Mesendoderm (in vitro differentiated cells): ENCODE measurements at regions not wholly inside any gene's neighbourhood (a gene's known extent, or its start where the extent isn't known, plus 50 kb on each side); places are given as distances from the start of the nearest gene placed in this dataset.

Experiments
- DNase-seq: peaks from one replicate; pipeline ENCODE4 v3.0.0; 2013
- H2AK5ac ChIP-seq: 2 replicates; pipeline ENCODE4 v1.6.1; 2013; ENCODE audit warnings: low read length, inconsistent platforms
- H2BK120ac ChIP-seq: 2 replicates; pipeline ENCODE4 v1.6.1; 2013; ENCODE audit warnings: low read depth, mild to moderate bottlenecking, low read length, moderate library complexity, mixed read lengths
- H2BK15ac ChIP-seq: replicated peaks from 2 replicates; pipeline ENCODE4 v1.6.1; 2013; ENCODE audit warnings: low read depth, mild to moderate bottlenecking, moderate library complexity
- H2BK5ac ChIP-seq: 2 replicates; pipeline ENCODE4 v1.6.1; 2013; ENCODE audit warnings: low read length, inconsistent platforms
- H3K18ac ChIP-seq: 2 replicates; pipeline ENCODE4 v1.6.1; 2013; ENCODE audit warnings: mild to moderate bottlenecking, low read length, mixed read lengths
- H3K23ac ChIP-seq: one replicate; pipeline ENCODE4 v1.6.1; 2013; ENCODE audit warnings: low read length
- H3K27ac ChIP-seq: 2 replicates; pipeline ENCODE4 v1.5.1; 2013; ENCODE audit warnings: low read depth, mild to moderate bottlenecking, inconsistent platforms, low read length, moderate library complexity
- H3K27me3 ChIP-seq: 2 replicates; pipeline ENCODE4 v1.6.1; 2013; ENCODE audit warnings: low read length, control low read depth, mild to moderate bottlenecking, inconsistent platforms; ENCODE audit not compliant: insufficient read depth, poor library complexity
- H3K36me3 ChIP-seq: 2 replicates; pipeline ENCODE4 v1.6.1; 2013; ENCODE audit warnings: low read length, inconsistent platforms; ENCODE audit not compliant: control insufficient read depth, insufficient read depth
- H3K4ac ChIP-seq: one replicate; pipeline ENCODE4 v1.6.1; 2013; ENCODE audit warnings: low read depth, mild to moderate bottlenecking, low read length, moderate library complexity
- H3K4me1 ChIP-seq: 2 replicates; pipeline ENCODE4 v1.6.1; 2013; ENCODE audit warnings: low read depth, low read length, inconsistent platforms; ENCODE audit not compliant: control insufficient read depth
- H3K4me2 ChIP-seq: 2 replicates; pipeline ENCODE4 v1.6.1; 2013; ENCODE audit warnings: low read length
- H3K4me3 ChIP-seq: 2 replicates; pipeline ENCODE4 v1.5.1; 2013; ENCODE audit warnings: mild to moderate bottlenecking, low read length
- H3K56ac ChIP-seq: one replicate; pipeline ENCODE4 v1.6.1; 2013; ENCODE audit warnings: low read length
- H3K79me1 ChIP-seq: 2 replicates; pipeline ENCODE4 v1.6.1; 2013; ENCODE audit warnings: low read length, inconsistent platforms
- H3K79me2 ChIP-seq: 2 replicates; pipeline ENCODE4 v1.6.1; 2013; ENCODE audit warnings: mild to moderate bottlenecking, low read length; ENCODE audit not compliant: control insufficient read depth, insufficient read depth
- H3K9ac ChIP-seq: 2 replicates; pipeline ENCODE4 v1.6.1; 2013; ENCODE audit warnings: low read length, inconsistent platforms
- H4K5ac ChIP-seq: one replicate; pipeline ENCODE4 v1.6.1; 2013; ENCODE audit warnings: low read length
- H4K8ac ChIP-seq: one replicate; pipeline ENCODE4 v1.6.1; 2013; ENCODE audit warnings: low read depth, mild to moderate bottlenecking, control low read depth, low read length, moderate library complexity
- WGBS: extraction: QIAGEN DNeasy Blood & Tissue Kit; methylation state at CpG from one replicate; pipeline ENCODE4 v1.1.7; 2013; ENCODE audit warnings: low lambda C conversion rate, missing lambda C conversion rate; ENCODE audit not compliant: insufficient coverage; ENCODE audit errors: extremely low coverage; 5-methylcytosine and 5-hydroxymethylcytosine counted together

- H2BK5ac ChIP-seq, result no peak overlapping the region
- WGBS, result no CpG with 5 or more reads among the region's 9 CpGs
- H2BK120ac ChIP-seq, result no peak overlapping the region
- H3K4ac ChIP-seq, result no peak overlapping the region
- no peak overlapping the region for H4K5ac ChIP-seq
- H3K4me3 ChIP-seq, result no peak overlapping the region
- H4K8ac ChIP-seq, result no peak overlapping the region
- no peak overlapping the region for H3K9ac ChIP-seq
- no peak overlapping the region for H3K27ac ChIP-seq
- no peaks in the 10 kb centered on the region for H3K79me1 ChIP-seq
- H3K4me2 ChIP-seq, result no peak overlapping the region
- no peaks in the 10 kb centered on the region for H3K79me2 ChIP-seq
- no peak for DNase-seq
- H3K27me3 ChIP-seq, result no peaks in the 10 kb centered on the region
- H2BK15ac ChIP-seq, result no peak overlapping the region
- no peak overlapping the region for H3K18ac ChIP-seq
- H3K4me1 ChIP-seq, result no peaks in the 10 kb centered on the region
- no peak overlapping the region for H3K56ac ChIP-seq
- no peak overlapping the region for H3K23ac ChIP-seq
- H2AK5ac ChIP-seq, result no peak overlapping the region
- H3K36me3 ChIP-seq, result no peaks in the 10 kb centered on the region
Measured at GRCh38 chr21:35239811-35240219, 190.7 kb upstream of the RUNX1 start.

DNA sequence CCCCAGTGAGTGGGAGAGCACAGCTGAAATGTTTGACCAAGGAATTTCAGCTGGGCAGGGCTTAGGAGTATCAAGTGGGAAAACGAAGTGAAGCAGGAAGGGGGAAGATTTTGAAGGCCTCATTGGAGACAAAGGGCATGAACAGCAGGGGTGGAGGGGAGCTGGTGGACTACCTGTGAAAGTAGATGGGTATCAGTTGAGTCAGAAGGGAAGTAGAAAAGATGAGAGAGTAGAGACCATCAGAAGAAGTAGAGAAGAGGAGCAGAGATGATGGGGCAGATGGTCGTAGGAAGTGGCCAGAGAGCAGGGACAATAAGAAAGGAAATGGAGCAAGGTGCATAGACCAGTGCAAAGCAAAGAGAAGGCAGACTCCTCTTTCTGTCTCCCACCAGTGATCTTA lies 189.0 kb upstream of the RUNX1 start:
- Histone ChIP-seq H3K36me3 (no peaks in the 10 kb centered on the region), H3K4me2 (no peak overlapping the region), H4K5ac (no peak overlapping the region), H2BK15ac (no peak overlapping the region), H3K9ac (no peak overlapping the region), H3K56ac (no peak overlapping the region), H3K27ac (no peak overlapping the region), H4K8ac (no peak overlapping the region), H3K79me2 (no peaks in the 10 kb centered on the region), H3K27me3 (no peaks in the 10 kb centered on the region), H3K4me3 (no peak overlapping the region), H2AK5ac (no peak overlapping the region), H2BK5ac (no peak overlapping the region), H3K4ac (no peak overlapping the region), H2BK120ac (no peak overlapping the region), H3K23ac (no peak overlapping the region), H3K18ac (no peak overlapping the region), H3K4me1 (no peaks in the 10 kb centered on the region), H3K79me1 (no peaks in the 10 kb centered on the region)
- no CpG with 5 or more reads among the region's 2 CpGs for WGBS
- DNase-seq, result no peak

DNA sequence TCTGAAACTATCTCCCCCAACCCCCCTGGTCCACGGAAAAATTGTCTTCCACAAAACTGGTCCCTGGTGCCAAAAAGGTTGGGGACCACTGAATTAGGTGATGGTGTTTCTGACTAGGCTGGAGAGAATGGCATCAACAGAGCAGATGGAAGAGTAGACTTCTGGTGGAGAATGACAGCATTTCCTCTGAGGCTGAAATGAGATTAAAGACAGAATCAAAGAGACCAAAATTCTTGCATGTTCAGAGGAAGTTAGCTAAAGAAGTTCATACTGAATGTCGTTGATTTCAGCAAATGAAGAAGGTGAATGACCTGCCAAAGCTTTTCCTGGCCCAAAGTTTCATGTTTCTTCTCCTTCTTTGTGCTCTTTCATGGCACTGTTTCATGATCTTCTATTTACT lies 188.2 kb upstream of the RUNX1 start:
- WGBS, result no CpG with 5 or more reads among the region's 2 CpGs
- no peak overlapping the region for H3K4me2 ChIP-seq
- H3K79me1 ChIP-seq, result no peaks in the 10 kb centered on the region
- H3K18ac ChIP-seq, result no peak overlapping the region
- no peak overlapping the region for H3K4me3 ChIP-seq
- H3K4me1 ChIP-seq, result no peaks in the 10 kb centered on the region
- H3K27ac ChIP-seq, result no peak overlapping the region
- H3K36me3 ChIP-seq, result no peaks in the 10 kb centered on the region
- no peak overlapping the region for H4K8ac ChIP-seq
- H3K4ac ChIP-seq, result no peak overlapping the region
- H3K79me2 ChIP-seq, result no peaks in the 10 kb centered on the region
- no peak overlapping the region for H3K9ac ChIP-seq
- H2BK120ac ChIP-seq, result no peak overlapping the region
- H4K5ac ChIP-seq, result no peak overlapping the region
- no peak overlapping the region for H3K23ac ChIP-seq
- no peaks in the 10 kb centered on the region for H3K27me3 ChIP-seq
- no peak for DNase-seq
- no peak overlapping the region for H2BK5ac ChIP-seq
- no peak overlapping the region for H2AK5ac ChIP-seq
- no peak overlapping the region for H3K56ac ChIP-seq
- H2BK15ac ChIP-seq, result no peak overlapping the region

GRCh38 chr21:35236090-35236489 lies 187.0 kb upstream of the RUNX1 start:
- Histone ChIP-seq H4K8ac (no peak overlapping the region), H3K23ac (no peak overlapping the region), H3K27me3 (no peaks in the 10 kb centered on the region), H3K4me3 (no peak overlapping the region), H3K56ac (no peak overlapping the region), H2BK5ac (no peak overlapping the region), H3K79me2 (no peaks in the 10 kb centered on the region), H3K36me3 (no peaks in the 10 kb centered on the region), H3K79me1 (no peaks in the 10 kb centered on the region), H3K18ac (no peak overlapping the region), H4K5ac (no peak overlapping the region), H3K4me1 (no peaks in the 10 kb centered on the region), H2BK15ac (no peak overlapping the region), H2BK120ac (no peak overlapping the region), H3K9ac (no peak overlapping the region), H2AK5ac (no peak overlapping the region), H3K27ac (no peak overlapping the region), H3K4me2 (no peak overlapping the region), H3K4ac (no peak overlapping the region)
- DNase-seq, result no peak
- WGBS, result no CpG with 5 or more reads among the region's 1 CpG

DNA sequence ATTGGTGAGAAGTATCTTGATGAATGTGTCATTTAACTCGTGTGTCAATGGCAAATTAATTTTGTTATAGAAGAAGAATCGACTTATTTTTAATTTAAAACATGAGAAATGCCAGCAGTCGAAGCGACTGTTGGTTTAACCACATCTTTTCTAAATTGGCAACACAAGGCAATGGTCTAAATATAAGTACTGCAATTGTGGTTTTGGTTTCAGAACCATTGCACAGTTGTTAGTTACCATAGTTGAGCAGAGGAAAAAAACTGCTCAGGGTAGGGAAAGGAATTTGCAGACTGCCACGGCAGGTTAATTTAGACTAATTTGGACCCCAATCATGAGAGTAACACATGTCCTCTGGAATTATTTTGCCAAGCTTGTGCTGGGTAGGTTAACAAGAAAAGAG lies 185.6 kb upstream of the RUNX1 start:
- Histone ChIP-seq H3K56ac (no peak overlapping the region), H3K4me1 (no peaks in the 10 kb centered on the region), H2BK120ac (no peak overlapping the region), H4K8ac (no peak overlapping the region), H3K79me2 (no peaks in the 10 kb centered on the region), H3K4ac (no peak overlapping the region), H3K4me3 (no peak overlapping the region), H4K5ac (no peak overlapping the region), H2BK15ac (no peak overlapping the region), H3K79me1 (no peaks in the 10 kb centered on the region), H3K27me3 (no peaks in the 10 kb centered on the region), H3K18ac (no peak overlapping the region), H2BK5ac (no peak overlapping the region), H3K4me2 (no peak overlapping the region), H3K27ac (no peak overlapping the region), H3K9ac (no peak overlapping the region), H3K23ac (no peak overlapping the region), H3K36me3 (no peaks in the 10 kb centered on the region), H2AK5ac (no peak overlapping the region)
- DNase-seq, result no peak
- no CpG with 5 or more reads among the region's 5 CpGs for WGBS

DNA sequence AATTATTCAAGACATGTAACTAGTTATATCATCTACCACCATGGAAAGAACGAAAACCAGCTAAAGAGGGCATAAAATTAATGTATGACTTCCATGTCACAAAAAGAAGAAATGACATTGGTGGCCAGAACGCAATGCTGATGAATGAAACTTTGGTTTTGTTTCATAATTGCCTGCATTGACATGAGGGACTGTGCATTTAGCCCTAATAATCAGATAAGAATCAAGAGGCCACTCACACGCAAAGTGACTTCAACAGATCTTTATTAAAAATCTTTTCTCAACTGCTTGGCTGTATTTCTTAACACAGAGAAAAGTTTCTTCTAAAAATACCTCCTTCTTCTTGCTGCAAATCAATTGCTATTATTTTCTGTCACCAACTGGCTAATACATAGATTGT lies 184.7 kb upstream of the RUNX1 start:
- no peaks in the 10 kb centered on the region for H3K27me3 ChIP-seq
- no peaks in the 10 kb centered on the region for H3K4me1 ChIP-seq
- H3K18ac ChIP-seq, result no peak overlapping the region
- no peaks in the 10 kb centered on the region for H3K79me2 ChIP-seq
- no peak overlapping the region for H3K9ac ChIP-seq
- no peaks in the 10 kb centered on the region for H3K36me3 ChIP-seq
- no peak overlapping the region for H3K27ac ChIP-seq
- no peak overlapping the region for H3K4ac ChIP-seq
- no peak overlapping the region for H3K4me3 ChIP-seq
- H2AK5ac ChIP-seq, result no peak overlapping the region
- no peaks in the 10 kb centered on the region for H3K79me1 ChIP-seq
- no peak overlapping the region for H3K23ac ChIP-seq
- H4K8ac ChIP-seq, result no peak overlapping the region
- H3K4me2 ChIP-seq, result no peak overlapping the region
- no peak overlapping the region for H2BK5ac ChIP-seq
- H2BK120ac ChIP-seq, result no peak overlapping the region
- no peak overlapping the region for H2BK15ac ChIP-seq
- no peak overlapping the region for H3K56ac ChIP-seq
- no peak for DNase-seq
- no CpG with 5 or more reads among the region's 3 CpGs for WGBS
- H4K5ac ChIP-seq, result no peak overlapping the region
